ENCODE measurements at regions not wholly inside any gene's neighbourhood (a gene's known extent, or its start where the extent isn't known, plus 50 kb on each side); places are given as distances from the start of the nearest gene placed in this dataset.

GRCh38 chr10:111879969-111880368 is 303.6 kb downstream of the GPAM start:
- TF ChIP-seq CTCF (IDR thresholded peaks at IDR 0.05), result no peak
- TF ChIP-seq POLR2A (IDR thresholded peaks at IDR 0.05), result no peak
